Hematopoietic multipotent progenitor cell treated with erythropoietin and hydrocortisone succinate and interleukin-3 and kit ligand, for 15 days (in vitro differentiated cells): ENCODE measurements at regions not wholly inside any gene's neighbourhood (a gene's known extent, or its start where the extent isn't known, plus 50 kb on each side); places are given as distances from the start of the nearest gene placed in this dataset.
A peak's percentile ranks its signal among the peaks of the same experiment; 100 is the strongest.
"Not testable (repeated sequence)": the region's sequence is repeated elsewhere in the genome, so short reads cannot be mapped to it uniquely, and the experiment has no call there.

Source experiments
- DNase-seq: peaks from one replicate; pipeline ENCODE4 v3.0.0-alpha.2; 2015; ENCODE audit warnings: low spot score

- DNase-seq: no peak
Observed at GRCh38 chr10:64023926-64024470, 502.8 kb downstream of the REEP3 start.

- DNase-seq: no peak
Observed at GRCh38 chr10:64033711-64034110, 512.5 kb downstream of the REEP3 start.

- no peak for DNase-seq
Observed at GRCh38 chr10:64036321-64036930, 515.2 kb downstream of the REEP3 start.

- no peak for DNase-seq
Observed at GRCh38 chr10:64037071-64037661, 516.0 kb downstream of the REEP3 start.

- no peak for DNase-seq
Observed at GRCh38 chr10:64038107-64038506, 516.9 kb downstream of the REEP3 start.

- no peak for DNase-seq
Observed at GRCh38 chr10:64039198-64039597, 518.0 kb downstream of the REEP3 start.

- DNase-seq: no peak
Observed at GRCh38 chr10:64040781-64041180, 519.6 kb downstream of the REEP3 start.

GRCh38 chr10:64041185-64041988 lies 520.2 kb downstream of the REEP3 start:
- DNase-seq: peak; percentile 79

GRCh38 chr10:64041989-64042490 lies 520.8 kb downstream of the REEP3 start:
- no peak for DNase-seq

- no peak for DNase-seq
Observed at GRCh38 chr10:64044098-64044497, 522.9 kb downstream of the REEP3 start.

GRCh38 chr10:64044957-64045632 lies 523.9 kb downstream of the REEP3 start:
- DNase-seq: not testable (repeated sequence)

GRCh38 chr10:64054392-64054791 lies 533.2 kb downstream of the REEP3 start:
- no peak for DNase-seq

GRCh38 chr10:64059884-64060283 lies 538.7 kb downstream of the REEP3 start:
- no peak for DNase-seq

GRCh38 chr10:64060389-64060788 lies 539.2 kb downstream of the REEP3 start:
- no peak for DNase-seq

GRCh38 chr10:64062793-64063192 lies 541.6 kb downstream of the REEP3 start:
- DNase-seq: no peak

GRCh38 chr10:64067009-64067606 lies 545.9 kb downstream of the REEP3 start:
- DNase-seq: no peak

- DNase-seq: no peak
Observed at GRCh38 chr10:64067859-64068258, 546.7 kb downstream of the REEP3 start.

GRCh38 chr10:64070241-64070640 lies 549.0 kb downstream of the REEP3 start:
- DNase-seq: no peak

- no peak for DNase-seq
Observed at GRCh38 chr10:64071218-64071617, 550.0 kb downstream of the REEP3 start.

- no peak for DNase-seq
Observed at GRCh38 chr10:64075604-64076003, 554.4 kb downstream of the REEP3 start.

GRCh38 chr10:64076322-64076940 lies 555.2 kb downstream of the REEP3 start:
- DNase-seq: no peak
